ENCODE measurements at regions not wholly inside any gene's neighbourhood (a gene's known extent, or its start where the extent isn't known, plus 50 kb on each side); places are given as distances from the start of the nearest gene placed in this dataset.

GRCh38 chr9:80605129-80605528 is 1033.4 kb downstream of the TLE4 start:
- Histone ChIP-seq H3K36me3 (ENCODE audit: insufficient read depth, low read length) (no peaks in the 10 kb centered on the region), H2AFZ (ENCODE audit: low read depth, low read length) (no peak overlapping the region), H3K4me1 (ENCODE audit: insufficient read depth, low read length) (peaks cover 5% of the 10 kb centered on the region), H3K9me3 (ENCODE audit: low read length) (no peaks in the 10 kb centered on the region), H3K27me3 (ENCODE audit: insufficient read depth, low read length) (no peaks in the 10 kb centered on the region), H3K4me3 (ENCODE audit: low read length) (no peak overlapping the region)

- peaks cover 5% of the 10 kb centered on the region for H3K4me1 ChIP-seq (ENCODE audit: insufficient read depth, low read length)
- no peaks in the 10 kb centered on the region for H3K36me3 ChIP-seq (ENCODE audit: insufficient read depth, low read length)
- no peaks in the 10 kb centered on the region for H3K27me3 ChIP-seq (ENCODE audit: insufficient read depth, low read length)
- no peak overlapping the region for H3K4me3 ChIP-seq (ENCODE audit: low read length)
- H2AFZ ChIP-seq (ENCODE audit: low read depth, low read length), result no peak overlapping the region
- H3K9me3 ChIP-seq (ENCODE audit: low read length), result no peaks in the 10 kb centered on the region
These were observed 1030.5 kb downstream of the TLE4 start for GRCh38 chr9:80602291-80602690.

DNA sequence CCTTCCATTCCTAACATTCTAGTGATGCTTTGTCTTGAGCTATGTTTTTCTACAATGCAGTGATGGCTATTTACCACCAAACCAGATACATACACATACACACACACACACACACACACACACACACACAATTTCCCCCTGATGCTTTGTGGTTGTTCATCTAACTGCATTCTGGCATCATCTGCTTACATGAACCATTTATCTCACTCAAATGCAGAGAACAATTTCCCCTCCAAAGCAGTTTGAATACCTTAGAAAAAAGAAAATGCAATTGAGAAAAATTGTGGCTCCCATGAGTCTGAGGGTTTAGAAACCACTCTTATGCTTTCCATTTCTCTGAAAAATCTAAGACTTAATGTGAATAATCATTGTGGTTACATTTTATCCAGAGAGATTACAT is 1024.8 kb downstream of the TLE4 start:
- H3K27me3 ChIP-seq (ENCODE audit: insufficient read depth, low read length), result no peaks in the 10 kb centered on the region
- no peaks in the 10 kb centered on the region for H3K9me3 ChIP-seq (ENCODE audit: low read length)
- H3K4me3 ChIP-seq (ENCODE audit: low read length), result no peak overlapping the region
- H3K36me3 ChIP-seq (ENCODE audit: insufficient read depth, low read length), result no peaks in the 10 kb centered on the region
- H3K4me1 ChIP-seq (ENCODE audit: insufficient read depth, low read length), result no peaks in the 10 kb centered on the region
- H2AFZ ChIP-seq (ENCODE audit: low read depth, low read length), result no peak overlapping the region

DNA sequence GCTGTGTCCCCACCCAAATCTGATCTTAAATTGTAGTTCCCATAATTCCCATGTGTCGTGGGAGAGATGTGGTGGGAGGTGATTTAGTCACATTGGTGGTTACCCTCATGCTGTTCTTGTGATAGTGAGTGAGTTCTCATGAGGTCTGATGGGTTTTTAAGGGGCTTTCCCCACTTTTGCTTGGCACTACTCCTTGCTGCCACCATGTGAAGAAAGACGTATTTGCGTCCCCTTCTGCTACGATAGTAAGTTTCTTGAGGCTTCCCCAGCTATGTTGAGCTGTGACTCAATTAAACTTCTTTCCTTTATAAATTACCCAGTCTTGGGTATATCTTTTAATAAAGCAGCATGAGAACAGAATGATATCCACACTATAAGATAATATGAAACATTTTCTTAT is 1023.4 kb downstream of the TLE4 start:
- Histone ChIP-seq H3K4me1 (ENCODE audit: insufficient read depth, low read length) (no peaks in the 10 kb centered on the region), H3K9me3 (ENCODE audit: low read length) (no peaks in the 10 kb centered on the region), H3K36me3 (ENCODE audit: insufficient read depth, low read length) (no peaks in the 10 kb centered on the region), H3K4me3 (ENCODE audit: low read length) (no peak overlapping the region), H3K27me3 (ENCODE audit: insufficient read depth, low read length) (no peaks in the 10 kb centered on the region), H2AFZ (ENCODE audit: low read depth, low read length) (no peak overlapping the region)

GRCh38 chr9:80592413-80592812 is 1020.6 kb downstream of the TLE4 start:
- Histone ChIP-seq H3K9me3 (ENCODE audit: low read length) (no peaks in the 10 kb centered on the region), H3K27me3 (ENCODE audit: insufficient read depth, low read length) (no peaks in the 10 kb centered on the region)

GRCh38 chr9:80586786-80587330 is 1015.1 kb downstream of the TLE4 start:
- no peak overlapping the region for H3K4me3 ChIP-seq (ENCODE audit: low read length)
- no peak overlapping the region for H2AFZ ChIP-seq (ENCODE audit: low read depth, low read length)
- peaks cover 8% of the 10 kb centered on the region for H3K4me1 ChIP-seq (ENCODE audit: insufficient read depth, low read length)
- H3K36me3 ChIP-seq (ENCODE audit: insufficient read depth, low read length), result no peaks in the 10 kb centered on the region
- no peaks in the 10 kb centered on the region for H3K9me3 ChIP-seq (ENCODE audit: low read length)
- H3K27me3 ChIP-seq (ENCODE audit: insufficient read depth, low read length), result no peaks in the 10 kb centered on the region

More at GRCh38 chr9:80592413-80592812, 1020.6 kb downstream of the TLE4 start:
- Histone ChIP-seq H3K4me3 (ENCODE audit: low read length) (no peak overlapping the region), H3K4me1 (ENCODE audit: insufficient read depth, low read length) (peaks cover 8% of the 10 kb centered on the region), H3K36me3 (ENCODE audit: insufficient read depth, low read length) (no peaks in the 10 kb centered on the region), H2AFZ (ENCODE audit: low read depth, low read length) (no peak overlapping the region)

- Histone ChIP-seq H3K36me3 (ENCODE audit: insufficient read depth, low read length) (no peaks in the 10 kb centered on the region), H3K9me3 (ENCODE audit: low read length) (no peaks in the 10 kb centered on the region), H3K4me3 (ENCODE audit: low read length) (no peak overlapping the region), H3K4me1 (ENCODE audit: insufficient read depth, low read length) (no peaks in the 10 kb centered on the region), H3K27me3 (ENCODE audit: insufficient read depth, low read length) (no peaks in the 10 kb centered on the region), H2AFZ (ENCODE audit: low read depth, low read length) (no peak overlapping the region)
These were observed 1000.2 kb downstream of the TLE4 start for GRCh38 chr9:80571953-80572352.

DNA sequence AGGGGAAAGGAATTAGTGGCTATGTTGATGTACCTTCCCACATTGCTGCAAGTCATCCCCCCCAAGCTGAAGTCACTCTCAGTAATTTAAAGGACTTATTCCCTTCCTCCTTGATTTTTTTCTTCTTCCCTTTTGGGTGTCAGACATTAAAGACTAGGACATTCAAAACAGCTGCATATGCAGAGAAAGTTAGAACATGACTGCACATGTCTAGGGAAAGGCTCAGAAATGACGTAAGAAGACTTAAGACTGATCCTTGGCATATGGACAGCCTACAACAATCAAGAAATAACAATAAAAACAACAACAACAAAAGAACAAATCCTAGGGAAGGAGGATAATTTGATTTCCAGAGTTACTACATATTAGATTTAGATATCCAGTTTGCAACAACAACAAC is 997.5 kb downstream of the TLE4 start:
- Histone ChIP-seq H3K36me3 (ENCODE audit: insufficient read depth, low read length) (no peaks in the 10 kb centered on the region), H3K27me3 (ENCODE audit: insufficient read depth, low read length) (no peaks in the 10 kb centered on the region), H3K4me3 (ENCODE audit: low read length) (no peak overlapping the region), H2AFZ (ENCODE audit: low read depth, low read length) (no peak overlapping the region), H3K4me1 (ENCODE audit: insufficient read depth, low read length) (no peaks in the 10 kb centered on the region), H3K9me3 (ENCODE audit: low read length) (no peaks in the 10 kb centered on the region)

DNA sequence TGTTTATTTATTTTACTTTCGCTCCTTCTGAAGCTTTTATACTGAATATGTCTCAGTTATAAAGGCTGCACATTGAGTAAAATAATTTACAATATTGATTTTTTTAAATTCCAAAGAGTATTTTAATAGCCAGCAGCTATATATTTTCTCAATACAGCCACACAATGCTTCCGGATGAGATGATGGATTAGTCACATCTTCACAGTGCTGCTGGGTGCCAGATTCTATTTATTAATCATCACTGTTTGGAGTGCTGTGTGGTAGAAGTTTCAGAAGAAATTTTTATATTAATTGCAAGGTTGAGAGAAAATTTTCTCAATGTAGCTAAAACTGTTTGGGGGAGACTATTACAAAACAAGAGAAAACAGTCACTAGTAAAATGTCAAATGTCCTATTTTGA is 989.8 kb downstream of the TLE4 start:
- H2AFZ ChIP-seq (ENCODE audit: low read depth, low read length), result no peak overlapping the region
- no peak overlapping the region for H3K4me3 ChIP-seq (ENCODE audit: low read length)
- no peaks in the 10 kb centered on the region for H3K9me3 ChIP-seq (ENCODE audit: low read length)
- no peaks in the 10 kb centered on the region for H3K27me3 ChIP-seq (ENCODE audit: insufficient read depth, low read length)
- no peaks in the 10 kb centered on the region for H3K4me1 ChIP-seq (ENCODE audit: insufficient read depth, low read length)
- no peaks in the 10 kb centered on the region for H3K36me3 ChIP-seq (ENCODE audit: insufficient read depth, low read length)

DNA sequence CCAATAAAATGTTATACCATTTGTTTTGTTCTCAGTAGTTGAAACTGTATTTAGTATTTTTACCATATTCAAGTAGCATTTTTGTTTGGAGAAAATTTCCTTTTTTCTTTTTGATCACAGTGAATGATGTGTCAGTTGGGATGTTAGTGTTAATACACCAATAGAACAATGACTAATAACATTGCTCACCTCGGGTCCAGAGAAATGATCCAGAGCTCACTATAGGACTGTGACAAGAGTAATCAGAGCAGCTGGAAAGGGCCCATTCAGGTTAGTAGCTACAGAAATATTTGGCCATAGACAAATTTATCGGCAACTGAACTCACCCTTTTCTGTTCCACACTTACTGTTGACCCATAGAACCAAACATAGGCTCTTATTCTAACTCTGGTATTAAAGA is 989.2 kb downstream of the TLE4 start:
- no peaks in the 10 kb centered on the region for H3K4me1 ChIP-seq (ENCODE audit: insufficient read depth, low read length)

GRCh38 chr9:80557256-80557655 is 985.5 kb downstream of the TLE4 start:
- Histone ChIP-seq H2AFZ (ENCODE audit: low read depth, low read length) (no peak overlapping the region), H3K4me3 (ENCODE audit: low read length) (no peak overlapping the region), H3K4me1 (ENCODE audit: insufficient read depth, low read length) (peaks cover 2% of the 10 kb centered on the region), H3K36me3 (ENCODE audit: insufficient read depth, low read length) (no peaks in the 10 kb centered on the region), H3K9me3 (ENCODE audit: low read length) (no peaks in the 10 kb centered on the region), H3K27me3 (ENCODE audit: insufficient read depth, low read length) (no peaks in the 10 kb centered on the region)

More for the DNA sequence above, 989.2 kb downstream of the TLE4 start:
- H3K4me3 ChIP-seq (ENCODE audit: low read length), result no peak overlapping the region
- H3K27me3 ChIP-seq (ENCODE audit: insufficient read depth, low read length), result no peaks in the 10 kb centered on the region
- H3K9me3 ChIP-seq (ENCODE audit: low read length), result no peaks in the 10 kb centered on the region
- H2AFZ ChIP-seq (ENCODE audit: low read depth, low read length), result no peak overlapping the region
- no peaks in the 10 kb centered on the region for H3K36me3 ChIP-seq (ENCODE audit: insufficient read depth, low read length)

- H3K36me3 ChIP-seq (ENCODE audit: insufficient read depth, low read length), result no peaks in the 10 kb centered on the region
These were observed 984.9 kb downstream of the TLE4 start for GRCh38 chr9:80556631-80557030.

DNA sequence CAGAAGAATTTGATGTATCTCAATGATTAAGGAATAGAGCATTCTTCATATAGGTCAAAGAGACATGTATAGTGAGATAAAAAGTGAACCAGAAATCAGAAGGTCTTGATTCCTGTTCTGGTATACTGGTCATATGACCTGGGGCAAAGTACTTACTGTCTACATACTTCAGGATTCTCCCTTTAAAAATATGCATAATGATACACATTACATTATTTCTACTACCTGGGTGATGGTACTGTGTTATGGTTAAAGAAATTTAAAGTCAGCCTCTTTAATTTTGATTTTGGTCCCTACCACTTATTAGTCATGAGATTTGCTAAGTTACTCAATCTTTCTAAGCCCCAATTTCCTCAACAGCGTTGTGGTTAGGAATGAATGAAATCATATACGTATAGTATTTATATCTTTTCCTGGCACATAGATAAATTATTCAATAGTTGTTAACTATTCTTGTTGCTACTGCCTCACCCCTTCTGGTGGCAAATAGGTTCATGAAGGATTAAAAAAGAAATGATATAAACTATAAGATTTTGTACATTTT is 984.1 kb downstream of the TLE4 start:
- peaks cover 2% of the 10 kb centered on the region for H3K4me1 ChIP-seq (ENCODE audit: insufficient read depth, low read length)
- H3K27me3 ChIP-seq (ENCODE audit: insufficient read depth, low read length), result no peaks in the 10 kb centered on the region
- H3K4me3 ChIP-seq (ENCODE audit: low read length), result no peak overlapping the region
- H3K36me3 ChIP-seq (ENCODE audit: insufficient read depth, low read length), result no peaks in the 10 kb centered on the region
- no peaks in the 10 kb centered on the region for H3K9me3 ChIP-seq (ENCODE audit: low read length)
- H2AFZ ChIP-seq (ENCODE audit: low read depth, low read length), result no peak overlapping the region

More at GRCh38 chr9:80556631-80557030, 984.9 kb downstream of the TLE4 start:
- Histone ChIP-seq H3K9me3 (ENCODE audit: low read length) (no peaks in the 10 kb centered on the region), H3K4me1 (ENCODE audit: insufficient read depth, low read length) (peaks cover 2% of the 10 kb centered on the region), H3K27me3 (ENCODE audit: insufficient read depth, low read length) (no peaks in the 10 kb centered on the region), H2AFZ (ENCODE audit: low read depth, low read length) (no peak overlapping the region), H3K4me3 (ENCODE audit: low read length) (no peak overlapping the region)

GRCh38 chr9:80554856-80555255 is 983.1 kb downstream of the TLE4 start:
- H3K9me3 ChIP-seq (ENCODE audit: low read length), result no peaks in the 10 kb centered on the region
- H3K4me1 ChIP-seq (ENCODE audit: insufficient read depth, low read length), result peaks cover 2% of the 10 kb centered on the region
- H2AFZ ChIP-seq (ENCODE audit: low read depth, low read length), result no peak overlapping the region
- H3K4me3 ChIP-seq (ENCODE audit: low read length), result no peak overlapping the region
- H3K27me3 ChIP-seq (ENCODE audit: insufficient read depth, low read length), result no peaks in the 10 kb centered on the region
- H3K36me3 ChIP-seq (ENCODE audit: insufficient read depth, low read length), result no peaks in the 10 kb centered on the region

Measured in neuron (in vitro differentiated cells).